NB4 (cell line): ENCODE measurements at regions not wholly inside any gene's neighbourhood (a gene's known extent, or its start where the extent isn't known, plus 50 kb on each side); places are given as distances from the start of the nearest gene placed in this dataset.

Experiments used
- CTCF ChIP-seq: IDR thresholded peaks from one replicate; pipeline ENCODE4 v1.5.1; 2012; ENCODE audit warnings: low read depth, low read length
- MYC ChIP-seq: IDR thresholded peaks from 2 replicates; pipeline ENCODE4 v1.6.1; 2011; ENCODE audit warnings: low read depth, low read length
- POLR2A ChIP-seq: IDR thresholded peaks from 2 replicates; pipeline ENCODE4 v1.6.1; 2011; ENCODE audit warnings: mild to moderate bottlenecking; ENCODE audit not compliant: insufficient read length; ENCODE audit errors: extremely low read depth
- TF ChIP-seq, protein P1 (sequence below): IDR thresholded peaks from 2 replicates; pipeline ENCODE4 v1.6.1; 2011; ENCODE audit warnings: low read depth, low read length

- TF ChIP-seq CTCF = peak; percentile 40
- no peak for TF ChIP-seq POLR2A
- TF ChIP-seq MYC = no peak
- TF ChIP-seq, protein P1, sequence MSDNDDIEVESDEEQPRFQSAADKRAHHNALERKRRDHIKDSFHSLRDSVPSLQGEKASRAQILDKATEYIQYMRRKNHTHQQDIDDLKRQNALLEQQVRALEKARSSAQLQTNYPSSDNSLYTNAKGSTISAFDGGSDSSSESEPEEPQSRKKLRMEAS = no peak
These were observed 263.5 kb upstream of the CFAP20DC start for GRCh38 chr3:59313365-59313764.
